GM18519 (cell line): ENCODE measurements at regions not wholly inside any gene's neighbourhood (a gene's known extent, or its start where the extent isn't known, plus 50 kb on each side); places are given as distances from the start of the nearest gene placed in this dataset.

Experiments used
- ATAC-seq: cut with Tn5 transposase; IDR thresholded peaks from one replicate; pipeline ENCODE4 v1.9.1; 2021; ENCODE audit warnings: mild to moderate bottlenecking, moderate library complexity; ENCODE audit not compliant: unreplicated experiment, low FRiP score

DNA sequence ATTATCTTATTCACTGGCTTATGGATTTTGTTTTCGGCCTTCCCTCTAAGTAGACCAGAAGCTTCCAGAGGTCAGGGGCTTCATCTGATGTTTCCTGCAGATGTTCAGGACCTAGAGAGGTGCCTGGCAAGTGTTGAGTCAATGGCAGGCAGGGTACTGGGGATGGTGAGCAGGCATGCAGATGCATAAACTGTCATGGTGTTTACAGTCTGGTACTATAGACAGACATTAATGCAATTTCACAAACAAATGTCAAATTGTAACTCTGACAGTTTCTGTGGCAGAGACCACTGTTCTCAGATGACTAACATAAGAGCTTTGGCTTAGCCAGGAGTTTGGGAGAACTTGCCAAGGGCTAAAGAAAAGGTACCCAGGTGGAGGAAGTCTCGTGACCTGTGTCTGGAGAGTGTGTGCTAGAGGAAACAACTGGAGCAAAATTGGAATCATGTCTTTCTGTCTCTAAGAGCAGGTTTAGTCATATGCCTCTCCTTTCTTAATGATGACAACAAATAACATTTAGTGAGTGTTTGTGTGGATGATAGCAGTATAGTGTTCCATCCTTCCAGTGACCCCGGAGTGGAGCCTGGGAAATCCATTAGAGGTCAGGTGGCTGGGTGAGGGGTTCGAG is 53.7 kb upstream of the TRAK1 start:
- no peak for ATAC-seq

GRCh38 chr3:42036483-42036823 is 54.7 kb upstream of the TRAK1 start:
- ATAC-seq = no peak

DNA sequence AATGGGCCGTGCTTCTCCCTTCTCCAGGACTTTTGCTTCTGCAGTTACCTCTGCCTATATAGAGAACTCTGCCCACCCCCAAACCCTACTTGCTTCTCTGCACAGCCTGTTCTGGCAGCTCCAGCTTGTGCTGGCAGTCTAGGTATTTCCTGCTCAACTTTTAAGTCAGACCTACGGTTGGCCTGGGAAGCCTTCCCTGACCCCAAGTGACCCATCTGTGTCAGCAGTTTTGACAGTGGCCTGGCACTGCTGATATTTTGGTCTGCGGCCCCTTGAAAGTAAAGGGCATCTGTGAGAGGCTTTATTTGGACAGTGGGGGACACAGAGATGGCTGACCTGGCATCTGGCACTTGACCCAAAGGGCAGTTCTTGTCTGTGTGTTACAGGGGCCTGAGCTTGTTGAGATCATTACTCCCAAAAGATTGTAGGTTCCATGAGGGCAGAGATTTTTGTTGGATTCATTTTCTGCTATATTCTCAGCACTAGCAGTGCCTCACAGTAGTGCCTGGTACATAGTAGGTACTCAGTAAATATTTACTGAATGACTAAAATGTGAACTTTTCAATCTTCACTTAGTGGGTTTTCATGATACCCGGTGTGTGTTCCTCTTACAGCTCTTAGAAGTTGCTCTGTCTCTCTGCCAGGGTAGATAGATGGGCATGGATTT is 55.2 kb upstream of the TRAK1 start:
- ATAC-seq = no peak

- no peak for ATAC-seq
Measured at GRCh38 chr3:42035007-42035406, 56.1 kb upstream of the TRAK1 start.

DNA sequence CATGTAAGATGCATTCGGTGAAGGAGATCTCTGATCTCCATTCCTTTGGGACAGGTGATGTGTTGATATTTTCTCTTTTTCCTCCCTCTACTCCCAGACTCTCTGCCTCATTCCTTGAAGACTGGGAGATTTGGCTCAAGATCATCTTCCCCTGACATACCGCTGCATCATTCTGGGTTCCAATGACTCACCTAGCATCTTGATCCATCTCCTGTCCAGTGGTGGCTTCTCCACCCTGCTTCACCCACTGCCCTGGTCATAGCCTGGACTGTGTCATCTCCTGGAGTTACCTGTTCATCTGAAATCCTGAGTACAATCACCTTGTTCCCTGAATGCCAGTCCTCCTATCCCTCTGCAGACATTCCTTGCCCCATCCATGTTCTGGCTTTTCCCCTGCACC is 57.4 kb upstream of the TRAK1 start:
- ATAC-seq = no peak

DNA sequence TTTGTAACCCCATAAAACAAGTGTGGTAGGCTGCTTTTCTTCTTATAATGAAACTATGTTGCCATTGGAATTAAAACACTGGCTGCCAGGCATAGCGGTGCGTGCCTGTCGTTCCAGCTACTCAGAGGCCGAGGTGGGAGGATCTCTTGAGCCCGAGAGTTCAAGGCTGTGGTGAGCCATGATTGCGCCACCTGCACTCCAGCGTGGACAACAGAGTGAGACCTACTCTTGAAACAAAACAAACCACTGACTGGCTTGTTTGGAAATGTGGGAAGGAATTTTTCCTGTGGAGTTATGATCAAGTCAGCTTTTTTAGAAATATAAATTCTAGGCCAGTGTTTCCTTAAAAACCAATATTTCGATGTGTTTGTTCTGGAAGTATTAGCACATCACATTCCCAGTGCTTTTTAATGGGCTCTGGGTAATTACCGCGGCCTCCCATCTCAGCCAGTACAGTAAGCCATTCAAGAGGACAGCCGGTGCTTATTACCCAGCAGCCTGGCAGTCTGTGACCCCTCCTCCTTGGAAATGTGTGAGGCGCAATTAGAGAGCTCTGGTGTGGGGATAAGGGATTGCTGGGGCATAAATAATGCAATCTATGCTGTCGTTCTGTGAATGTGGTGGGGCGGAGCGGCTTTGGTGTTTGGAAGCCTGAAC is 58.3 kb upstream of the TRAK1 start:
- no peak for ATAC-seq

DNA sequence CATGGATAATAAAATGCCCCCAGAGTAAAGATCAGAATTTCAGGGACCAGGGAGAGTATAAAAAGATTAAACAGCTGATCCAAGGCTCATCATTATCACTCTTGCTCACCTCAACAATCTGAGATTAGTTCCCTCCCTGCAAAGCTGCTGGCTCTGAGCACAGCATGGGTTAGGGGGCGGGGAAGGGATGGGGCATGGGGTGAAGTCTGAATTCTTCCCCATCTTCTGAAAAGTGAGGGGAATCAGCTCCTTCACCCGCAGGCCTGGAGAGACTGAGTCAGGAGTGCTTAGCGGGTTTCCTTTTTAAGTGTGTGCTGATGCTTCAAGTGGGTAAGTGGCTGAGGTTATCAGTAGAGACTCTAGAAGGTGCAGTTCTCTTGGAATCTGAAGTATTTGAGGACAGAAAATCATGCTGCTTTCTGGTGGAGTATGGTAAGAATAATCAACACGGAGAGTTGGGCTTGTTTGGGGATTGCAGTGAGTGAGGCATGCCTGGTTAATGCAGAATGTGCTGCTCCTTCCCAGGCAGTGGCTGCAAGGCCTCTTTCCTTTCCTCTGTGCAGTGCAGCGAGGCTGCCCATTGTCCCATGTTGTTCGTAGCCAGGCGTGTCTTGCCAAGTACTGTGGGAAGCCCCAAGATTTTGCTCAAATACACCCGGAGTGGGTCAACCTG is 59.2 kb upstream of the TRAK1 start:
- no peak for ATAC-seq

DNA sequence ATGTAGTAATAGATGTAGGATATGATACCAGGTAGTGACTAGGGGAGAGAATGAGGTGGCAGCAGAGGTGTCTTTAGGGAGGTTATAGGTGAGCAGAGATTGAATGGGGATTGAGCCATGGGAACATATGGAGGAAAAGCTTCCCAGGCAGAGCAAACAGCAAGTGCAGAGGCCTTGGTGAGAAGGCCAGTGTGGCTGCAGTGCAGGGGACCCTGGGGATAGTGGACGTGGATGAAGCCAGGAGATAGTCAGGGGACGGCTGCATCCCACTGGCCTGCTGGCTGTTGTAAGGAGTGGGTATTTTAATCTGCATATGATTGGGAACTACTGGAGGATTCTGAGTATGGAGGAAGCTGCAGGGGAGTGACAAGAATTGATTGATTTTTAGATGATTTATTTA is 62.7 kb upstream of the TRAK1 start:
- no peak for ATAC-seq

DNA sequence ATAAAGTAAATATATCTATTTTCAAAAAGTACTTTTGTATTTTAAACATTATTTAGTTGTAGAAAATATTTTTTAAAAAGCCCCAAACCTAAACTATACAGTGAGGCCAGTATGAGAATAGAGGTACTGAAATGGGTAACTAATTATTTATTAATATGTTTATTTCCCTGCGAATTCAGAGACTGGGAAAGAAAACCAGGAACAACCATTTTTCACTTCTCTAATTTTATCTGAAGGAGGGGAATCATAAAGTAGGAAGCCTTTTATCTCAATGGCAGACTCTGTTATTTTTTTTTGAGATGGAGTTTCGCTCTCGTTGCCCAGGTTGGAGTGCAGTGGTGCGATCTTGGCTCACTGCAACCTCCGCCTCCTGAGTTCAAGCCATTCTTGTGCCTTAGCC is 63.6 kb upstream of the TRAK1 start:
- ATAC-seq = no peak

DNA sequence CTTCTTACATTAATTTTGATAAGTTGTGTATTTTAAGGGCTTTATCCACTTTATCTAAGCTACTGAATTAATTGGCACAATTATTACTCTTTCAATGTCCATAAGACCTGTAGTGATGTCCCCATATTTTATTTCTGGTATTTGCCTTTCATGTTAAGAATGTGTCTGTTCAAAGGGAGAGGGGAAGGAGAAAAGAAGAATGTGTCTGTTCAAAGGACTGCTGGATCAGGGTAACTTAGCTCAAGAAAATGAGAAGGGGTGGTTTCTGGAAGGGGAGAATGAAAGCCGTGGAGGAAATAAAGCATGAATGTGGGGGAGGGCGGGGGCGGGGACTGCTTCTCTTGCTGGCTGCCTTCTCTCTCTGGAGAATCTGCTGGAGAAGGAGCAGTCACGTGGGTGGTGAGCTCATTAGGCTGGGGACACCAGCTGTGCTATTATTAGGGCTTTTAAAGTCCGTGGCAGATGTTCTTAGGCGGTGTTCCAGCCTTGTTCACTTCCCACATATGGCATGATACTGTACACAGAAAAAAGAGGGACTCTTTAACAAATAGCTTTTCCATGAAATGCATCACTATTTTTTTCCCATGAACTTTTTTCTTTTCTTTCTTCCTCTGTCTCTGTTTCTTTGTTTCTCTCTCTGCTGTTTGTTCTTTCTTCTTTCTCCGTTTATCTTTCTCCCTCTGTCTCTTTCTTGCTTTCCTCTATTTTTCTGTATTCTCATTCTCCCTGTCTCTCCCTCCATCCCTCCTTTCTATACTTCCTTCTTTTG is 63.7 kb upstream of the ULK4 start:
- no peak for ATAC-seq

DNA sequence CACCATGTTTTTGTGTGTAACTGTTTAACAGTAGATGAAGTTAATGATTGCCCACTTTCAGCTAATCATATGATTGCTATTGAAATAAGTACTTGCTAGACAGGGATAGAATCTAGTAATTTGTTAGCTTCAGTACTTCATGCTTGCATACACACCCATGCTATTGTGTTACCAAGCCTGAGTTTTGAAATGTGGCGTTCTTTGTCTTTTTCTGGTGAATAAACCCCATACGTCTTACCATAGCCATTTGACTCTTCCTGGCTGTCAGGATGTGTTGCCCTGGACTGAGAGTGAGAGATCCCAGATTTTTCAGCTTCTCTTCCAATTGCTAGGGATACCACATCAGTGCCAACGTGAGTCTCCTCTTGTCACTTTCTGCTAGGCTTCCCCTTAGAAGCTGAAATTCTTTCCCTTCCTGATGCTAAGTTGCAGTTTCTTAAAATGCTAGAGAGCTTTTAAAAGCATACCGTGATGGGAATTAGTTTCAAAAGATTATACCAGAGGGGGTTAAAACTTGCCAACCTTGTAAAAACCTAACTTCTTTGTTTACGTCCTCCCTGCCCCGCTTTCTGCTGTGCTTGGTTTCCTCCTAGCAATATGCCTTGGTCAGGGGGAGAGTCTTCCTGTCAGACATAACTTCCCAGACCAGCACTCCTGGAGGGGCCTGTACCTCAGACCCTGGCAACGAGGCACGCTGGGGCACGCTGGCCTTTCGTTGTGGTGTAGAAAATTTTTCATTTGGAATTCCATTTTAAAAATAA is 62.9 kb upstream of the ULK4 start:
- no peak for ATAC-seq

GRCh38 chr3:42023380-42023779 is 61.5 kb upstream of the ULK4 start:
- ATAC-seq = no peak

- ATAC-seq = no peak
Measured at GRCh38 chr3:42022355-42022754, 60.5 kb upstream of the ULK4 start.

DNA sequence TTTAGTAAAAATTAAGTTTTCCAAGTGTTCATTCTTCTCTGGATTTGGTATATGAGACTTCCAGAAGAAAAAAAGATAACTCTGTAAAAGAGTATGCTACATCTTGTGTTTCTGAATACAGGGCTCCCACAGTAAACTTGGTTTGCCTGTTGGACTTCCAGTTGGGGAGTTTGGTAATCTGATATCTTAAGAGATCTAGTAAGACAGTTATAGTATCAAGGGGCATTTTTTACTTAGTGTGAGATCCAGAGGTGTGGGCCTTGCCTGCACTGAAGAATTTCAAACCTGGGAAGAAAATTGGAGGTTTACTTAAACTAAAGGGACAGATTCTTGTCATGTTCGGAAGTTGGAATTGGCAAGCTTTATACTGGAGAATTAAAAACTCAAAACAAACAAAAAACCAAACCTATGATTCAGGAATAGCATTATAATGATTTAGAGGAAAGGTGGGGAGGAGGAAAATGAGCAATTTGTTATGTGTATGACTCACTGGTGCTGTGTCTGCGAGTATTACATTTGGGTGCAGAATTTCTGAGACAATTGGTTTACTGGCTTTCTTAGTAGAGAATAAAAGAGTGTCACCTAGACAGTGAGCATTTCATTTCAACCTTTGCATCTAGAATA is 58.9 kb upstream of the ULK4 start:
- no peak for ATAC-seq

GRCh38 chr3:42019953-42020260 is 58.0 kb upstream of the ULK4 start:
- ATAC-seq = no peak

GRCh38 chr3:42019144-42019952 is 57.4 kb upstream of the ULK4 start:
- ATAC-seq = no peak

DNA sequence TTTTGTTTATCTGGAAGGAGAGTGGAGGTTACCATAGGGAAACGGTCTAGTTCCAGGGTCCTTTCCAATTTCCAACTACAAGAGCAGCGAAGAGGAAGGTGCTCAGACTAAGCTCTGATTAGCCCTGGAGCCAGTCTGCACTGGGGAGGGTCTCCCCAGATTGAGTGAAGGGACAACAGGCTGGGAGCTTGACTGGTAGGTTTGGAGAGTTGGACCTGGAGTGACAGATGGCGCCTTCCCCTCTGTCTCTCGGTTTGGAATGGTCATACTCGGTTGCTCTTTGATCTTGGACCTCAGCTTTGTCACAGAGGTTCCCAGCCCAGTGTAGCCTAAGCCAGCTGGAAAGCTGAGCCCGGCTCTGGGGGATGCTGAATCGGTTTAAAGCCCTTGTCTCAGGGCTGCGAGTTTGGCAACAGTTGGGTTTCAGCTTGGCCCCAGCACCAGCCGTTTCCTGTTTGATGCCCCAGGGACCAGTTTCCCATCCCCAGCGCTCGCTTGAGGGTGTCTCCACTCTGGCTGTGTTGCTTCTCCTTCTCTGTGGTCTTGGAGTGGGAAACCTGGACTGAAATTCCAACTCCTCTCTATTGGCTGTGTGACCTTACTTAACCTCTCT is 53.1 kb upstream of the ULK4 start:
- ATAC-seq = no peak

DNA sequence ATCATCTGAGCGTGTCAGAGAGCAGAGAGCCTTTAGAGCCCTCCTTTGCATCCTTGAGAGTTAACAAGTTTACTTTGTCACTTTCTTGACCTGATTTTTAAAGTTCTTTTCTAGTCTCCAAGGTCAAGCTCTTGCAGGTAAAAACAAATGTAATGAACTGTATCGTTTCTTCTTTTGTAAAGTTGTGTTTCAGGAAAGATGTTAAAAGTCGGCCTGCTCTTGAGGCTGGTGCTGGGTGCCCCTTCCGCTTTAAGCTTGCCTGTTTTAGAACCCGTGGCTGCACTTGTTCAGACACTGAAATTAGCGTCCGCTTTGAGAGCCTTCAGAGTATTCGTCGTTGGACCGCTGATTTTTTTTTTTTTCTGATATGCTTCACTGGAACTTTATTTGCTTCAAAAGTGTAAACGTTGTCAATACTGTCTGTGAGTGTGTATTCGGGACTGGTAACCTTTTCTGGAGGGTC is 52.6 kb upstream of the ULK4 start:
- ATAC-seq = no peak
